ENCODE measurements at regions not wholly inside any gene's neighbourhood (a gene's known extent, or its start where the extent isn't known, plus 50 kb on each side); places are given as distances from the start of the nearest gene placed in this dataset.

GRCh38 chr10:131000244-131000643 lies 311.3 kb downstream of the TCERG1L start:
- TF ChIP-seq CTCF (IDR thresholded peaks at IDR 0.05; ENCODE audit: low read length) (no peak), EZH2 (IDR thresholded peaks at IDR 0.05; ENCODE audit: borderline replicate concordance, low read length) (no peak)
